GM19438 (cell line): ENCODE measurements at regions not wholly inside any gene's neighbourhood (a gene's known extent, or its start where the extent isn't known, plus 50 kb on each side); places are given as distances from the start of the nearest gene placed in this dataset.

Experiments
- ATAC-seq: cut with Tn5 transposase; IDR thresholded peaks from one replicate; pipeline ENCODE4 v1.9.1; 2021; ENCODE audit warnings: low read depth; ENCODE audit not compliant: unreplicated experiment

DNA sequence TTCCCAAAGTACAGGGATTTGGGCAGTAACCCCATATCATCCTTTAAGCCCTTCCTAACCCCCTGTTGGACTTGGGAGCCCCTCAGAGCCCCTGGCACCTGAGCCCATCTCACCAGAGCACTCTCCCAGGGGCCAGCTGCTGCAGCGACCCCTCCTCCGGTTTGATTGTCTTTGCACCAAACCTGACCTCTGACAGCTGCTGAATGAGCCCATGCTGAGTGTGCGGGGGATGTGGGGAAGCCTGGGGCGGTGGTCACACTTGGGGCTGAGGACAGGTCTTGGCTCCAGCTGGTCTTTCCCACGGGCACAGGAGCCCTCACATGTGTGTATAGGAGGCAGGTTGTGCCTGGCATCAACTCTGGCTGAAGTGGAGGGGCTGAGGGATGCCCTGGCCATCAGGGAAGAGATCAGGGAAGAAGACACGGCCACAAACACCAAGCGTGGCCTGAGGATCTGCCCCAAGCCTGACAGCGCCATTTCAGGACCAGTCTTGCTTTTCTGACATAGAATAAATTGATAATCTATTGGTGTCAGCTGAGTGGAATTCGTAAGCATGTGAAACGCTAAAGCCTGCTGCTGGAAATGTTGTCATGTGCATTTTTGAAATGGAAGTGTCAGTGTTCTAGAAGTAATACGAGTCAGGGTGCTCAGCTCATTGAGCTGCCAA is 102.4 kb downstream of the ACKR3 start:
- no peak for ATAC-seq

DNA sequence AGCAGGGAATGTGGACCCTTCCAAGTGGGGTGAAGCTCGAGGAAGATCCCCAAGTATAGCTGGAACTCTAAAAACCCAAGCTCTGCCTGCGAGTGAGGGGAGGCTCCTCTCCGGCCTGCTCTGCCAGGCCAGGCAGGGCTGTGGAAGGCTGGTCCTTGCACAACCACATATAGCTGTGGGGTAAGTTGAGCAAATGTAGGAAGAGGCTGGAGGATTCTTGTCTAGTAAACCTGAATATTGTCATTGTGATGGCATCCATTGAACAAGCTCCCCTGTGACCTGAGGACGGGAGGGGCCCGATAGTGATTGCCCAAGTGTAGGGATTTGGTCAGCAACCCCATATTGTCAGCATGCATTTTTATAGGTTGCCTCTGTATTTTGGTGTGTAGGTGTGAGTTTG is 103.0 kb downstream of the ACKR3 start:
- ATAC-seq, result no peak

- no peak for ATAC-seq
These were observed 103.6 kb downstream of the ACKR3 start for GRCh38 chr2:236673126-236673822.

DNA sequence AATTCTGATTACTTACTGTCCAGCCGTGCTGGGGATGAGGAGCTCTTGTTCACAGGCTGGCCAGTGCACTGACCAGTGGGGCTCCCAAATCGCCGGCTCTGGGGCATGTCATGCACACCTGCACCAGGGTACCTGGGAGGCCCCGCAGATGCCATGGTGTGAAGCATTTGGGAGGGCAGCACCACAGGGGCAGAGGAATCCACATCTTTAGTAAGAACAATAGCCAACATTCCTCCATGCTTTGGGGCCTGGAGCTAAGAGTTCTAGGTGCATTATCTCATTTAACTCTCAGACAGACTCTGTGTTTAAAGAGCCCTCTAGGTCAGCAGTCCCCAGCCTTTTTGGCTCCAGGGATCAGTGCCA is 104.2 kb downstream of the ACKR3 start:
- no peak for ATAC-seq

DNA sequence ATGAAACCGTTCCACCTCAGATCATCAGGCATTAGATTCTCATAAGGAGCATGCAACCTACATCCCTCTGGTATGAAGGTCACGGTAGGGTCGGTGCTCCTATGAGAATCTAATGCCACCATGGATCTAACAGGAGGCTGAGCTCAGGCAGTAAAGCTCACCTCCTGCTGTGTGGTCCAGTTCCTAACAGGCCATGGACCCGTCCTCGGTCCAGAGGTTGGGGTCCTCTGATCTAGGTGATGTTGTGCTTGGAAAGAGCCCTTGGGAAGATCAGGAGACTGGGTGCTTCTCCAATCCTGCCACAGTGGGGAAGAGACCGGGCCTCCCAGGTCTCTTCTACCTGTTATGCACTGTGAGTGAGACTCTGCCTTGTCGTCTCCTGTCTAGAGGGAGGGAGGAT is 104.6 kb downstream of the ACKR3 start:
- ATAC-seq, result no peak

- no peak for ATAC-seq
These were observed 105.0 kb downstream of the ACKR3 start for GRCh38 chr2:236674646-236675045.

- no peak for ATAC-seq
These were observed 105.4 kb downstream of the ACKR3 start for GRCh38 chr2:236675051-236675450.

DNA sequence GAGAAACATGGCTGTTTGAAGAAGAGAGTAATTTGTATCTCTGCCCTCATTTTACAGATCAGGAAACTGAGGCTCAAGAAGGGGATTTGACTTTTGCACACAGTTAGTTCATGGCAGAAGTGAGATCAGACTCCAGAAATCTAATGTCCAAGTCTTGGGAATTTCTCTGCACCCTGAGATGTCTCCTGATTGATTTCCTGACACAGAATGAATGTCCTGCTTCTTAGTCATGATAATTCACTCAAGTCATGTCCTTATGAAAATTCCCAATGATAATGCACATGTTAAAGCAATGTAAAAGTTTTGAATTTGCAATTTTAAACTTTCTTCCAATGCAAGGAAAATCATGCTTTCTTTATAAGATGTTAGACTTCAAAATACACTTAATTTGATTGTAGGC is 105.9 kb downstream of the ACKR3 start:
- no peak for ATAC-seq

DNA sequence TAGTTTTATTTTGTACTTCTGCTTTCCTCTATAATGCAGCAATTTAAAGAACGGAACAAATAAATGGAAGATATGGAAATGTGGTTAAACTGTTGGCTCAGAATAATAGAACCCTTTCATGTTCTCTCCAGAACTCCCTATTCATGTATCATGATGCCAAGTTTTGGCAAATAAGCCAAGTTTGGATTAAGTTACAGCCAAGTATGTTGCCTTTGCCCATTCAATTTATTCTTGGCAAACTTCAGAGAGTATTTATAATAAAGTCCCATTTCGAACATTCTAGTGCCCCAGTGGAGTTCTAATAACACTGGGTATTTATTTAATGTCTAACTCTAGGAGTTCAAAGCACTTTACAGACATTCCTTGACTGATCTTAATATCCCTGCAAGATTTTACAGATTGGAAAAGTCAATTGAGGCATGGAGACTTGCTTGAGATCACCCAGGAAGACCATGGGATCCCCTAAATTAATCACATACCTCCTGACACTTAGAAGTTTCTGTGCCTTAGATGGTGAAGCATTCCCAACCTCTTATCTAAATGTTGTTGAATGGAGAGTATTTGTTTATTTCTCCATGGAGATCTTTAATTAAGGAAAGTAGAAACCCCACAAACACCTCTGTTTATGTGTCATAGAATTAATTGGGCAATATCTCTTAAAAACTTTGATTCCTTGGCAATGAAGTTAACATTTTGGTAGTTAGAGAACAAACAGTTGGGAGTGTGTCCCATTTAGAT is 106.7 kb downstream of the ACKR3 start:
- no peak for ATAC-seq

DNA sequence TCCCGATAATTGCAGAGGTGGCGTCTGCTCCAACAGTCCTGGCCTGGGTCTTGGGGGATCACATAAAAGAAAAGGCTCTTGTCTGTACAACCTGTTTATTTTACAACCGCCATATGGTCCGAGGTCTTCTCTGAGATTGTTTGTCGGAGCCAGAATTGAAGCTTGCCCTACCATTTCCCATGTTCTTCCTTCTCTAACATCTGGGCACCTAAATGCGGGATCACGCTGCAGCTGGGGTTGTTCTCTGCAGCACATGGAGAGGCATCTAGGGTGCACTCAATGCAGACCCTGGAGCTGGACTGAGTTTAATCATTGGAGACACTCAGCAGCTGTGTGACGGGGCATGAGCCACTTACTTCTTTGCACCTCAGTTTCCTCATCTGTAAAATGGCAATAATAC is 107.7 kb downstream of the ACKR3 start:
- ATAC-seq, result no peak

DNA sequence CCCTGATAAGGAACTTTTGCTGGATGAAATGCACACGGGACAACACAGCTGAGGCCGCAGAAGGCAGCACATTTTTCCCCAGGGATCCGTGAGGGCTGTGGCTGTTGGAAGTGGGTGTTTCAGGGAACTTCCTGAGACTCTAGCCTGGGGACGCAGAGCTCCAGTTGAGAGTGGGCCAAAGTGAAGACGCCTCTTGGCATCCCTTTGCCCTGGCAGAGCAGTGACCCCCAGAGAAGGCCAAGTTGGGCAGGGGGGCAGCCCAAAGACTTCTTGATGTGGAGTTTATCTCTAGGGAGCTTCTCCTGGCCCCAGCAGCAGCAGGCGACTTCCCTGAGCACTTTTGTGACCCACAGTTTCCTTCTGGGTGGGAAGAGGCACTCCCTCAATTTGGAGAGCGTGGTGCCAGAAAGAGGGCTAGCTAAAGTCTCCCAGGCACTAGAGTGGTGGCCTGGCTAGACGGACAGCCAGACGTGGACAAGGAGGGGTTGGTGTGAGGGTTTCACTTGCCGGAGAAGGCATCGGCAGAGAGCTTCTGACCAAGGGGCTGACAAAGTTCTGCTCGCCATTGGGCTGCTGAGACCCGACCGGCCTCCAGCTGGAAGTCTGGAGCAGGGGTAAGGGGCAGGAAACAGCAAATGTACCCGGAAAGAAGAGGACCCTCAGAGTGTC is 108.8 kb downstream of the ACKR3 start:
- ATAC-seq, result no peak

DNA sequence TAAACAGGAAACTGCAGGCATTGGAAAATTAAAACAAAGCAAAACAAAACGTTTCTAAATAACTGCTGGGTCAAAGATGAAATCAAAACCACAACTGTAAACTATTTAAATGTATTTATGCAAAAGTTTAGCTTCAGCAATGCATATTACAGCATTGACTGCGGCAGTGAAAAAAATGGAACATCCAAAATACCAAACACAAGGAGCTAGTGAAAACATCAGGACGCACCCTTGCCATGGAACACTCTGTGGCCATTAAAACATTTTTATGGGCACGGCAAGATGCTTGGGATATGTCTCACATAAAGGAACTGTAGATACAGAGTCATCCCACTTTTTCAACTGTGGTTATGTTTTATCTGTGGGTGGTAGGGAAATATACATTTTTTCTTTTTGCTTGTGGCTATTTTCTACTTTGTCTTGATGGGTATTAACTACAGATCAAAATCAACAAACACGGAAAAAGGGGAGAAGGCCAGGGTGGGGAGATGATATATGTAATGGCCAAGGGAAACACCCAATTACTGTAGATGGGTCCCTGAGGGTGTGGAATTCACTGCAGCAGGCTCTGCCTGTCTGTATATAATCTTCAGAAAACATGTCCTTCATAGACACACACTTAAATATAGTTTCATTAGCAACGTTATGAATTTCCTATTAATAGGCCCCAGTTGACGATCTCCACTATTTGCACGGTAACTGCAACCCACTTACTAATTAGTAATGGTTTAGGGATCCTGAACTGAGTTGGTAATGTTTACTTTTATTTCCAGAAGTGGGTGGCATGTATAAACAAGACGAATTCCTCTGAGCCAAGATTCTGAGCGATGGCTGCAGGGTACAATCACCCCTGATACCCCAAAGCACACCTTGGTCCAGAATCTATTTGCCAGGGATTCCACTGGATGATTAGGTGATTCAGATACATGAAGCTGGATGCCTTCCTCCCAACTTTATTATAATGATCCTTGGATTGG is 110.5 kb downstream of the ACKR3 start:
- no peak for ATAC-seq

GRCh38 chr2:236682651-236683422 is 113.2 kb downstream of the ACKR3 start:
- no peak for ATAC-seq

DNA sequence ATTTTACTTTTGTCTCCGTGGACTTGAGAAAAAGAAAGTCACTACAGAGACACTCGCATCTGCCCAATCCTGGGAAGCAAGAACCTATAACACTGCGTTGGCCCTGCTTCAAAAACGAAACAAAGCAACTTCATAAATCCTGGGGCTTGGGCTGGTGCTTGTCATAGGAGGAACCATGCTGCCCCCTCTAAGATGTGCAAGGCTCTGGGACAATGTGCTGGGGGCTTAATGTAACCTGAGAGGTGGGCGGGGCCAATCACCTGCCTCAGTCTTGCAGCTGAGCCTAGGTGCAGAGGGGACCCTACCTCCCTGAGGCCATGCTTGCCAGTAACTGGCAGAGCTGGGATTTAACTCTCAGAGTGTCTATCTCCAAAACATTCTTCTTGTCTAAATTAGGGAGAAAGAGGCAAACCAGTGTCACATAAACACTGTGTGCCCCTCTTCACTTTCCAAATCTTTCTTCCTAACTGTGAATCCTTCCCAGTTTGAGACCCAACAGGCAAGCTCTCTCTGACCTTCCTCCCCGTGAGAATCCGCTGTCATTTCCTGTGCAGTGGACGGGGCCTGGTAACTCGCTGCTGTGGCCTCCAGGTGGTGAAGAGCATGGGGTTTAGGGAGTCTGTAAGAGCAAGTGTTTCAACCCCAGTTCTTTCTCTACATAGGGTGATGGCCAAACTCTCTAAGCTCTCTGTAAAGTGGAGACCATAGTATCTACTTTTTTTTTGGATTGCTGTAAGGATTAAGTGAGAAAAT is 115.1 kb downstream of the ACKR3 start:
- ATAC-seq, result no peak

- no peak for ATAC-seq
These were observed 115.7 kb downstream of the ACKR3 start for GRCh38 chr2:236685361-236685760.

- ATAC-seq, result no peak
These were observed 116.4 kb downstream of the ACKR3 start for GRCh38 chr2:236685979-236686520.

DNA sequence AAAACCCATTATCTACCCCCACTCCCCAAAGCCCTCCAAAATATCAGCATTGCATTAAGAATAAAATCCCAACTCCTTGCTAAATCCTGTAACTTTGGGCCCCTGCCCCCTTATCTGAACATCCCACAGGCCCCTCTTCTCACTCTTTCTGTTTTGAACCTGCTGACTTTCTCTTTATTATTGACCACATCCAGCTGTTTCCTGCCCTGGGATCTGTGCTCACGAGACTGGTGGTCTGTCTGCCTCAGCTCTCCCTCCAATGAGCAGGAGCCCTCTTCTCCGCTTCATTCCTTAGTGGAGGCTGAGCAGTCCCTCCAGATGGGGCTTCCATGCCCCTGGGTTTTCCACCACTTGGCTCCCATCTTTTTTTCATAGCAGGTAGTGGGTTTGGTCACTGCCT is 116.9 kb downstream of the ACKR3 start:
- ATAC-seq, result no peak

- no peak for ATAC-seq
These were observed 117.8 kb downstream of the ACKR3 start for GRCh38 chr2:236687296-236687965.
